ENCODE measurements at regions not wholly inside any gene's neighbourhood (a gene's known extent, or its start where the extent isn't known, plus 50 kb on each side); places are given as distances from the start of the nearest gene placed in this dataset.

- 85 to 88% methylated on average over 13 of the region's 13 CpGs for WGBS, 2 donors
Measured at GRCh38 chr20:1813674-1814635, 81.3 kb upstream of the SIRPA start.

GRCh38 chr20:1813101-1813529 is 82.1 kb upstream of the SIRPA start:
- intact Hi-C loops (cut with DNase I), result no loop called here
- Histone ChIP-seq H3K27ac (peak overlapping the region in 2 of 4 donors; percentile 39 to 80), H3K36me3 (no peaks in the 10 kb centered on the region), H3K9me3 (no peaks in the 10 kb centered on the region), H3K27me3 (no peaks in the 10 kb centered on the region), H3K4me3 (no peak overlapping the region), H3K4me1 (peaks cover 22 to 73% (median 52%) of the 10 kb centered on the region in 3 donors)
- TF ChIP-seq POLR2A (IDR thresholded peaks at IDR 0.05), result no peak
- TF ChIP-seq, protein P1, sequence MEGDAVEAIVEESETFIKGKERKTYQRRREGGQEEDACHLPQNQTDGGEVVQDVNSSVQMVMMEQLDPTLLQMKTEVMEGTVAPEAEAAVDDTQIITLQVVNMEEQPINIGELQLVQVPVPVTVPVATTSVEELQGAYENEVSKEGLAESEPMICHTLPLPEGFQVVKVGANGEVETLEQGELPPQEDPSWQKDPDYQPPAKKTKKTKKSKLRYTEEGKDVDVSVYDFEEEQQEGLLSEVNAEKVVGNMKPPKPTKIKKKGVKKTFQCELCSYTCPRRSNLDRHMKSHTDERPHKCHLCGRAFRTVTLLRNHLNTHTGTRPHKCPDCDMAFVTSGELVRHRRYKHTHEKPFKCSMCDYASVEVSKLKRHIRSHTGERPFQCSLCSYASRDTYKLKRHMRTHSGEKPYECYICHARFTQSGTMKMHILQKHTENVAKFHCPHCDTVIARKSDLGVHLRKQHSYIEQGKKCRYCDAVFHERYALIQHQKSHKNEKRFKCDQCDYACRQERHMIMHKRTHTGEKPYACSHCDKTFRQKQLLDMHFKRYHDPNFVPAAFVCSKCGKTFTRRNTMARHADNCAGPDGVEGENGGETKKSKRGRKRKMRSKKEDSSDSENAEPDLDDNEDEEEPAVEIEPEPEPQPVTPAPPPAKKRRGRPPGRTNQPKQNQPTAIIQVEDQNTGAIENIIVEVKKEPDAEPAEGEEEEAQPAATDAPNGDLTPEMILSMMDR (IDR thresholded peaks at IDR 0.05), result no peak
- no peak for DNase-seq
- 35 to 40% methylated on average over 4 to 6 of the region's 7 CpGs for WGBS, 2 donors

More at GRCh38 chr20:1813674-1814635, 81.3 kb upstream of the SIRPA start:
- Histone ChIP-seq H3K27me3 (no peaks in the 10 kb centered on the region), H3K36me3 (no peaks in the 10 kb centered on the region), H3K4me1 (peaks cover 22 to 78% (median 52%) of the 10 kb centered on the region in 3 donors), H3K27ac (peak overlapping the region in 2 of 4 donors; percentile 39 to 80), H3K9me3 (no peaks in the 10 kb centered on the region), H3K4me3 (no peak overlapping the region)
- no peak for DNase-seq
- no peak for TF ChIP-seq POLR2A (IDR thresholded peaks at IDR 0.05)
- TF ChIP-seq, protein P1 (IDR thresholded peaks at IDR 0.05), result no peak
- intact Hi-C loops (cut with DNase I), result no loop called here

DNA sequence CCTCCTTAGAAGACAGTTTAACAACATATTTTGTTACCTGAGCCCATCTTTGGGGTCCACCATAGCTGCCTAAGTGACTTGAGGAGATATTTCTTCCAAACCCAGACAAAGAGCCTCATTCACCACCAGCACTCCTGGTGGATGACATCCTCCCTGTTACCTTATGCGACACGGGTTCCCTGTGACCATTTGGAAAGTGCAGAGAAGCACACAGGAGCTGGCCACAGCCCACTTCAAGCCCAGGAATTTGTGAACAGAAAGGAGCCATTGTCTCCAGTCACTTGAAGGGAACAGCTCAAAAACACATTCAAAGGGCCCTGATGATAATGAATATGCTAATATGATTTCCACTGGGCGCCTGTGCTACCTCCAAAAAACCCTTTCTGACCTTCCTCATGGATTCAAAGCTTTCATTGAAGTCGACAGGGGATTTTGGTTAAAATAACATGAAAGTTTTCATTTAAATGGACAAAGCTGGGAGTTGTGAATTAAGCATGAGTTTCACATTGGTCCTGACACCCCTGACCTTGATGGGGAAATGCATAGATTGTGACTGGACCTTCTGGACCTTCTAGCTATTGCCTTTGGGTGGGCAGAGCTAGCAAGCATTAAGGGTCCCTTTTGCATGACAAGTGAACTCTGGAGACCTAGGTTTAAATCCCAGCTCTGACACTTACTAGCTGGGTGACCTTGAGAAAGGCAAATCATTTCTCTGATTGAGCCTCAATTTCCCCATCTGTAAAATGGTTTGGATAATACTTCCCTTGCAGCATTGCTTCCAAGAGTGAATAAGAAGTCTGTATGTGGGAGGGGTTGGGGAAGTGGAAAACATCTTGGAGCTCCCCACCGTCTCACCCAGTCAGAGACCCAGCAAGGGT is 83.3 kb upstream of the SIRPA start:
- intact Hi-C loops (cut with DNase I), result no loop called here
- no peaks in the 10 kb centered on the region for H3K27me3 ChIP-seq
- H3K27ac ChIP-seq, result peak overlapping the region; percentile 42 to 80 (median 72)
- no peak overlapping the region for H3K4me3 ChIP-seq
- H3K36me3 ChIP-seq, result no peaks in the 10 kb centered on the region
- peaks cover 22 to 61% (median 43%) of the 10 kb centered on the region in 3 donors for H3K4me1 ChIP-seq
- no peaks in the 10 kb centered on the region for H3K9me3 ChIP-seq
- 89 to 92% methylated on average over 5 of the region's 5 CpGs for WGBS, 2 donors
- TF ChIP-seq POLR2A (IDR thresholded peaks at IDR 0.05), result no peak
- TF ChIP-seq, protein P1 (IDR thresholded peaks at IDR 0.05), result no peak
- DNase-seq, result no peak

- Histone ChIP-seq H3K4me1 (peaks cover 14 to 55% (median 40%) of the 10 kb centered on the region in 3 donors), H3K27ac (peak overlapping the region; percentile 42 to 80 (median 72)), H3K9me3 (no peaks in the 10 kb centered on the region), H3K27me3 (no peaks in the 10 kb centered on the region), H3K36me3 (no peaks in the 10 kb centered on the region), H3K4me3 (no peak overlapping the region)
- WGBS, 2 donors, result 15 to 30% methylated on average over 5 to 7 of the region's 7 CpGs
- TF ChIP-seq, protein P1 (IDR thresholded peaks at IDR 0.05), result no peak
- no peak for TF ChIP-seq POLR2A (IDR thresholded peaks at IDR 0.05)
- intact Hi-C loops (cut with DNase I), result no loop called here
- DNase-seq, result no peak
Measured at GRCh38 chr20:1810926-1811620, 84.1 kb upstream of the SIRPA start.

Measured in esophagus squamous epithelium (tissue), 5 donors.